Stomach (tissue), 4 donors: ENCODE measurements at regions not wholly inside any gene's neighbourhood (a gene's known extent, or its start where the extent isn't known, plus 50 kb on each side); places are given as distances from the start of the nearest gene placed in this dataset.

Source experiments
- EP300 ChIP-seq: sonication (generic); formaldehyde crosslinking; IDR thresholded peaks from one replicate; pipeline ENCODE4 v1.6.1; 2017; ENCODE audit warnings: antibody characterized with exemption
- POLR2A ChIP-seq, 4 donors: fragments of 450-650 bp; IDR thresholded peaks; one replicate each; pipeline ENCODE4 v1.6.1; 2016; ENCODE audit warnings: antibody characterized with exemption in 4 of 4, control low read depth in 2 of 4, mild to moderate bottlenecking in 1 of 4, moderate library complexity in 1 of 4

- TF ChIP-seq POLR2A (IDR thresholded peaks at IDR 0.05) (no peak), EP300 (no peak)
Observed at GRCh38 chr2:18829251-18829902, 240.0 kb upstream of the NT5C1B start.
